GM19467 (cell line): ENCODE measurements at regions not wholly inside any gene's neighbourhood (a gene's known extent, or its start where the extent isn't known, plus 50 kb on each side); places are given as distances from the start of the nearest gene placed in this dataset.
"Not testable (repeated sequence)": the region's sequence is repeated elsewhere in the genome, so short reads cannot be mapped to it uniquely, and the experiment has no call there.

ENCODE experiments used
- ATAC-seq: cut with Tn5 transposase; IDR thresholded peaks from one replicate; pipeline ENCODE4 v1.9.1; 2021; ENCODE audit warnings: mild to moderate bottlenecking, moderate library complexity; ENCODE audit not compliant: unreplicated experiment

DNA sequence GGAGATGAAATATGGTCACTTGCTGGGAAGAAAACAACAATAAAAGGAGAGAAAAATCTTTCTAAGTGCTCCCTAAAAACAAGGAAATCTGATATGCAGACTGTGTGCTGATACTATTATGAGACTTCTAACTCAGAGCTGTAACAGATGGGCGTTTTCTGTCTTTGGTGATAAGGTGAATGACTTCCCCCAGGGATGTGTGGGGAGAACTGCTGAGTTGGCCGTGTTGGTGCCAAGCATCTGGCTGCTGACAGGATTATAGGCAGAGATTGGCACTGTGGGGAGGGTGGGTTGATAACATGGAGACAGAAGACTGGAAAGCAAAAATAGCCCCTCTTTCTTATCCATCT lies 438.5 kb upstream of the PLXNA2 start:
- ATAC-seq: no peak

GRCh38 chr1:208683141-208683540 lies 439.0 kb upstream of the PLXNA2 start:
- no peak for ATAC-seq

DNA sequence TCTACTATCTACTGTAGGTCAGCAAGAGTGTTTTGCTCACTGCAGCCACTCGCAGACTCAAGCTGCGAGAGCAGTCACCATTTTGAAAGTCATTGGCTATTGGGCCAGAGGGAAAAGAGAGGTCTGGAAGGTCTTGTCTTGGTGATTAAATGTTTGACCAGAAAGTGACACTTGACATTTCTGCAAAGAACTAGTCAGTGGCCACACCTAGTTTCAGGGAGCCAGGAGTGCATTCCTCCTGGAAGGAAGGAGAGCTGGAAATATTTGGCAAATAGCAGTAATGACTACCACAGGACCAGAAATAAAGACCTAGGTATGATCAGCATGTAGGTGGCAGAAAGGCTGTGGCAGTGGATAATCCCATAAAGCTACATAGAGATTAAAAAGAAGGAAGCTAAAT lies 440.0 kb upstream of the PLXNA2 start:
- ATAC-seq: no peak

DNA sequence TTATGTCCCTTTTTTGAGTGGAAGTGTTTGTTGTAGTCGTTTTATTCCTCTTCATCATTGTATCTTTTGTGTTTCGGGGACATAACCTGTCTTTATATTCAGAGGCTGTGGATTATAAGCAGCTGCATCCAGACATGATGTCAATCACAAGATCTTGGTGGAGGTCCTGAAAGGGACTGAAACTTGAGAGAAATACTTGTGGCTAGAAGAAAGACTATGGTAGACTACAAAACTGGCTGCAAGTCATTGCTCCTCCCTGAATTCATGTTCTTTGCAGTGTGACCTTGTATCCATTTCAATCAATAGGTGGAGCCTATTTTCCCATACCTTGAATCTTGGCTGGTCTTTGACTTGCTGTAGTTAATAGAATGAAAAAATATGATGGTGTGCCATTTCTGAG lies 442.4 kb upstream of the PLXNA2 start:
- ATAC-seq: no peak

DNA sequence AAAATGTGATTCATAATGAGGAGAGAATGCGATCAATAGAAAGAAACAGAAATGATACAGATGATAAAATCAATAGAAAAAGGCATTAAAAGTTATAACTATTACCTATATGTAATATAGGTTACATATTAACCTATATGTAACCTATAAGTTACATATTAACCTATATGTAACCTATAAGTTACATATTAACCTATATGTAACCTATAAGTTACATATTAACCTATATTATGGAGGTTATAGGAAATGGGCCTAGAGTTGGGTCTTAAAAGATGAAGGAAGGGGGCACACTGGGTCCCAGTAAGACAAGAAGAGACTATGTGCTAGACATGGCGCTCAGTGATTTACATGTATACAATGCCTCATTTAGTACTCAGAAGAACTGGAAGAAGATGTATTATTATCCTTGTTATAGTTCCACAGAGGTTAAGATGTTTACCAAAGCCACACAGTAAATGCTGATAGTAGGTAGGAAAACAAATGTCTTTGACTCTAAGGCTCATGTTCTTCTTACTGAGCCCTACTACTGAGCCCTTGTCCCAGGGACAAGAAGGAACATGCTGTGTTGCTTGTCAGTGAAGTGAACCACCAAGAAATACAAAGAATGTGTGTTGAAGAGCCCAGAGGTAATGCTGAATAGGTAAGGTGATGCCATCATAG lies 444.6 kb upstream of the PLXNA2 start:
- no peak for ATAC-seq

- no peak for ATAC-seq
These were observed 446.8 kb upstream of the PLXNA2 start for GRCh38 chr1:208691012-208691411.

- ATAC-seq: no peak
These were observed 465.8 kb upstream of the PLXNA2 start for GRCh38 chr1:208709981-208710380.

DNA sequence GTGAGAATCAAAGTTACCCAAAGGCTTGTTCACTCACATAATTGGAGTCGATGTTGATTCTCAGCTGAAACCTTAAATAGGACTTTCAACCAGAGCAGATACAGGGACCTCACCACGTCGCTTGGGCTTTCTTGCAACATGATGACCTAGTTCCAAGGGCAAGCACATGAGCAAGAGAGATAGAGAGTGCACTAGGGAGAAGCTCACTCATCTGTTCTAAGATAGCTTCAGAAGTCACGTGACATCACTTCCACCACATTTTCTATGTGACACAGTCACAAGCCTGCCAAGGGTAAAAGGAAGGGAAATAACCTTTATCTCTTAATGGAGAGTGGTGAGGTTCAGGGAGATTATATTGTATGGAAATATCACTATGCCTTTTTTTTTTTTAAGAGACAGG lies 470.1 kb upstream of the PLXNA2 start:
- ATAC-seq: no peak

- ATAC-seq: no peak
These were observed 473.3 kb upstream of the PLXNA2 start for GRCh38 chr1:208717525-208717924.

DNA sequence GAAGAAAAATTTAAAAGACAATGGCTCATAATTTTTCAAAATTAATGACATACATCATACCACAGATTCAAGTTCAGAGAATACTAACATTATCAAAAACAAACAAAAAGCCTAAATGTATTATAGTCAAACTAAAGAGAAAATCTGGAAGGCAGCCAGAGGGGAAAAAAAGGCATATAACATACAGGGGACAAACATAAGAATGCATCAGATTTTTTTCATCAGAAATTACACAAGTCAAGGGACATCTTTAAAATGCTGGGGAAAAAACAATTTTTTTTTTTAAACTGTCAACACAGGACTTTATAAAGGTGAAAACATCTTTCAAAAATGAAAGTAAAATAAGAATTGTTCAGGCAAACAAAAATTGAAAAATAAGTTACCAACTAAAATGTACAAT lies 478.4 kb upstream of the PLXNA2 start:
- ATAC-seq: no peak

DNA sequence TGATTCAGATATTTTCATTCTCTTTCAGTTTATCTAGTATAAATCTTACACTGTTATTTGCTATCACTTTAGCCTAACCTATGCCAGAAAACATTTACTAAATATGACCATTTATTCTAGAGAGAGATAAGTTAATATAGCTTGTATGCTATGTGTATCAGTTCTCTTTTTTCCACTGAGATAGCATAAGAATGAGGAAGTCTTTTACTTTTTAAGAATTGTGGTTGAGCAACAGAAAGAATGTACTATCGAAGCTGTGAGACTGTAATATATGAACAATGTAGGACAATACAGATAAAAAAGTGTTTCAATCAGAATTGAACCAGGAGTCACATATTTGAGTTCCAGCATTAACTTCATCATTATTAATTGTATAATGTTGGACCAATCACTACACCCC lies 479.9 kb upstream of the PLXNA2 start:
- no peak for ATAC-seq

- ATAC-seq: no peak
These were observed 484.6 kb upstream of the PLXNA2 start for GRCh38 chr1:208728815-208729214.

GRCh38 chr1:208731981-208732821 lies 488.0 kb upstream of the PLXNA2 start:
- ATAC-seq: peak; percentile 92

GRCh38 chr1:208737161-208737560 lies 493.0 kb upstream of the PLXNA2 start:
- no peak for ATAC-seq

GRCh38 chr1:208737922-208738321 lies 493.7 kb upstream of the PLXNA2 start:
- peak; percentile 81 for ATAC-seq

DNA sequence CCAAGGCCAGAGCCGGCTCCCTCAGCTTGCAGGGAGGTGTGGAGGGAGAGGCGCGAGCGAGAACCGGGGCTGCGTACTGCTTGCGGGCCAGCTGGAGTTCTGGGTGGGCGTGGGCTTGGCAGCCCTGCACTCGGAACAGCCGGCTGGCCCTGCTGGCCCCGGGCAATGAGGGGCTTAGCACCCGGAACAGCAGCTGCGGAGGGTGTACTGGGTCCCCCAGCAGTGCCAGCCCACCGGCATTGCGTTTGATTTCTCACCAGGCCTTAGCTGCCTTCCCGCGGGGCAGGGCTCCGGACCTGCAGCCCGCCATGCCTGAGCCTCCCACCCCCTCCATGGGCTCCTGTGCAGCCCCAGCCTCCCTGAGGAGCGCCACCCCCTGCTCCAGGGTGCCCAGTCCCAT lies 495.5 kb upstream of the PLXNA2 start:
- ATAC-seq: not testable (repeated sequence)

GRCh38 chr1:208741296-208741695 lies 497.1 kb upstream of the PLXNA2 start:
- no peak for ATAC-seq

DNA sequence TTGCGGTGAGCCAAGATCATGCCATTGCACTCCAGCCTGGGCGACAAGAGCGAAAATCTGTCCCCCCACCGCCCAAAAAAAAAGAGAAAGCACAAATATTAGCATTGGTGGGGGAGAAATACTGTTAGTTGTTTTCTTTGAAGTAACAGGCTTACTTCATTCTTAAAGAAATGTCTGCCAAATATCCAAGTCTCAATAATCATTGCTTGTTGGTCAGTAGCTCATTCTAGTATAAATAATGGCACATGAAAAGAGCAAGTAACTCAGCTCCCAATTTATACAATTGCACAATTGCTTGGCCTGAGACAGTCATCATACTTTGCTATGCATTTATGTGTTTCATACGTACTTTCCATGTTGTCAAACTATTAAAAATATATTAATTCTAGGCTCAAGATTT lies 499.2 kb upstream of the PLXNA2 start:
- ATAC-seq: no peak

GRCh38 chr1:208747979-208748378 lies 503.8 kb upstream of the PLXNA2 start:
- ATAC-seq: no peak

DNA sequence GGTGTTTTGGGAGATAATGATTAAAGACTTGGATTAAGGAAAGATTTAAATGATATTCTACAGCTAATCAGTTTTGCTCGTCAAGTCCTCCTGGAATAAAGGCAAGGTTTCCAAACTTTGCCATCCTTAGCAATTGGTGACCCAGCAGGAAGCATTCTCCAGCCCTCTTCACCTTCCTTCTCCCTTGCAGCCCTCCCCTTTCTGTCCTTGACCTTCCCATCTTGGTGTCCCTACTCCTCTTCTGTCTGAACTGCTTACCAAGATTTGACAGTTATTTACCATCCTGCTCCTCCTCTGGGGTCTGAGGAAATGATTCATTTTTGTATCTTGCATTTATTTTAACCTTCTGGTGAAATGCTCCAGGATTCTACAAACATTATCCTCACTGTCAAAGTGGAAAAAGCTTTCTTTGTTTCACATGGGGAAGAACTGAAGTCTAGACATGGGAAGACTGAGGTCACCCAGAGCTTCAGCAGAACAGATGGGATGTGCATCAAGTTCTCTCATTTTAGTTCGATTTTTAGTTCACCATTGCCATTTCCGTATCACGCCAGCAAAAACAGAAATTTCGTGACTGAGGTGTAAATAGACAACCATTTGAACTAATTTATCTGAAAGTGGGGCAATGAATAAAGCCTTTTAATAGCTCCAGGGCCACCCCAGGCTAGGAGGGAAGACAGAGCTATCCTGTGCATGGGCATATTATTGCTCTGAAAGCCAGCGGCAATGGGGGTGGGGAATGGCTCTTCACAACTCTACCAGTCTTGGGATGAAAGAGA lies 504.4 kb upstream of the PLXNA2 start:
- ATAC-seq: no peak

DNA sequence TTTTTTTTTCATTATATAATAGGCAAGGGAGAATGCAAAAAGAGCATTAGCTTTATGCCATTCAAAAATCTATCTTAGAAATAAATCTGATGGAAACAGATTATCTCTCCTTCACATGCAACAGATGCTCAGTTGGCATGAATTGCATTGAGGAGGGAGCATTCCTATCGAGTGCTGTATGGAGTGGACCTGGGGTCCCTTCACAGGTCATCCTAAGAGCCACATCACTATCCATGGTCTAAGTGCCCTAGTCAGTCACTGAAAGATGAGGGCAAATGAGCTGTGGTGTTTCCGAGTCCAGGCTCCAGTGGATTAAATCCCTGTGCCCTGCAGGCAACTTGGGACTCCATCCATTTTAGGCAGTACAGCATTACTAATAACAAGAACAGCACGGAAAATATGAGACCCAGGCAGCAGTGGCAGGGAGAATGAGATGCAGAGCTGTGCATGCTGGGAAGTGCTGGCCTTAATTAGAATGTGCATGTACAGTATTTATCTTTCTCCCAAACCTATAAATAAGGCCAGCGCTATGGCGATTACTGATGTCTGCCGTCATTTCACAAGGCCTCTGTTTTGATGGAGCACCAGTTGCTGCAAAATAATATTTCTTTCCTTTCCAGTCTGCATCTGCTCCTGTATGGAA lies 512.3 kb upstream of the PLXNA2 start:
- no peak for ATAC-seq
